NCI-H1092 (cell line): ENCODE measurements at regions not wholly inside any gene's neighbourhood (a gene's known extent, or its start where the extent isn't known, plus 50 kb on each side); places are given as distances from the start of the nearest gene placed in this dataset.
A peak's percentile ranks its signal among the peaks of the same experiment; 100 is the strongest.

ENCODE experiments used
- DNase-seq: peaks from one replicate; lab custom pipeline; 2025; lab: John Stamatoyannopoulos, UW

DNA sequence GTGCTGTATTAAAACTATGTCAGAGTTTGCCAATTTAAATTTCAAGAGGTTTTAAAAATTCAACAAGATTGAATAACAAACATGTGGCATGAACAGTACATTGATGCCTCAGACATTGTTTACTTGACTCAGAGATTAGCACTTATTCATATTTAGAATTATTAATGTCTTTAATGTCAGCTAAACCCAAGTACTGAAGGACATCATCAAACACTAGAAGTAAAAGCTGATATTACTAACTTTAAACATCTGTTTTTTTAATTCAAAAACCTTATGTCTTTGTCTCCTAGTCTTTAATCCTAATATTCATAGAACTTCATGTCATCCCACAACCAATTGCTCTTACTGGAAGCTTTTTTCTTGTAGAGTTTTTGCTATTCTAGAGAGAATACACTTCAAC, 406.2 kb upstream of the PCDH7 start:
- DNase-seq = no peak

- no peak for DNase-seq
These were observed 389.1 kb upstream of the PCDH7 start for GRCh38 chr4:30330894-30331652.

- DNase-seq = no peak
These were observed 378.4 kb upstream of the PCDH7 start for GRCh38 chr4:30341731-30342130.

DNA sequence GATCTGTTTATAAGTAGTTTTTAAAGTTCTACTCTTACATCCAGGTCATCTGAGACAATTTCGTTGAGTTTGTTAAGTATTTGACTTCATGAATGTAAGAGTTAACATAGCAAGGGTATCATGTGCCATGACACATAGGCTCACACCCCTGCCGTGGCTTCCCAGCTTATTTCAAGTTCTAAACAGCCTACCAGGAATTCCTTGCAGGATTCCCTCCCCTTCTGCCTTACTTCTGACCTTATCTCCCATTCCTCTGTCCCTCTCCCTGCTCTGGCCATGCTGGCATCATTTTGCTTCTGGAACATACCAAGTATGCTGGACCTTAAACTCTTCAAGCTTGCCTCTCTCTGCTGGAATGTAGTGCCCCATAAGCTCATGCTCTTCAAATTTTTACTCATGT, 369.9 kb upstream of the PCDH7 start:
- DNase-seq = no peak

GRCh38 chr4:30354605-30355004, 365.6 kb upstream of the PCDH7 start:
- no peak for DNase-seq

DNA sequence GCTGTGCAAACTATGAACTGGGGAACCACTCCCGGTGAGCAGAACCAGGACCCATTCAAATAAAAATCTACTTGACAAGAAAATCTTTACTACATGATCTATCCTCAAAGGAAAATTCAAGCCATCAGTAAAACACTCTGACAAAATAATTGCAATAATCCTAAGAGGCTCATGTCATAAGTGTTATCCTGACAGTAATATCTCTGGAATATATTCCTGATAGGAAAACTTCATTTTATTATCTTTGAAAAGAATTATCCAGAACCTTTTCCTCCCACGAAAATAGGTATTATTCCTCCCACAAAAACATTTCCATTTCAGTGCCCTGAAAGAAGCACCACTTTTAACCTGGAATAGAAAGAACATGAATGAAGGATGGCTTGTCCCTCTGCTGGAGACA, 357.7 kb upstream of the PCDH7 start:
- no peak for DNase-seq

GRCh38 chr4:30370105-30370504, 350.1 kb upstream of the PCDH7 start:
- no peak for DNase-seq

DNA sequence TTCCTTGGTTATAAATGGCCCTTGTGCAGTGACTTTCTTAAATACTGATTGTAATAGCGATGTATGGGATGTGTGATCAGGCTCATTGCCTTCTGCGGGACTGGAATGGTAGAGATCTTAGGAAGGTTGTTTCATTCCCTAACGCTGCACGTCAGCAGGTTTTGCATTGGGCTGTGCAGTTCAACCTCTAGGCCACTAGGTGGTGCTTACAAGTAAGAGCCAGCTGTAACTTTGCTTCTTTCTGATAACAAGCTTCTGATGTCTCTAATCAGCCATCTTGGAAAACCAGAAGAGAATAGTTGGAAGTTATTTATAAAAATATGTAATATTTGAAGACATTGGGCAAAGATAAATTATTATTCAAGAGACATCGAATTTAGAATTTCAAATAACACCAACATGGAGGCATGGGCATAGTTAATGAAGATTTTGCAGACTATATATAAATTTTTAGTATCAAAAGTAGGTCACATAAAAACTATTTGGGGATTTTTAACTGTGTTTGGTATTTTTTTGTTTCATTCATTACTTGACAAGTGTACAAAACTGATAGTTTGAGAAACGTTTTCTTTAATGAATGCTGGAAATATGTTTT, 339.7 kb upstream of the PCDH7 start:
- peak; percentile 7 for DNase-seq

DNA sequence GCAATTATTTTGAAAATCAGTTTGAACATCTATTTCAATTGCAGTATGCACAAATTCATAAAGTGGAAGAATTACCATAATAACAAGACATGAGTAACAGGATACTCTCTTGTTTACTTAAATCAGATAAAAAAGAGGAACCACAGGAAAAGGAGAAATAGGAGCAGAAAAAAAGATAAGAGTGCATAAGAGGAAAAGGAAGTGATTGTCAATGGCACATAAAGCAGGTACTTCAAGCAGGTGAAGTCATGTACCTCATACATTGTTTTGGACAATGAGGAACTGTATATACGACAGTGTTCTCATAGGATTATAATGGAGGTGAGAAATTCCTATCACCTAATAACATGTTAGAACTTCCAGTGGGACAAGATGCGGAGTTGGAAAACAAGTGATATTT, 334.5 kb upstream of the PCDH7 start:
- DNase-seq = no peak

DNA sequence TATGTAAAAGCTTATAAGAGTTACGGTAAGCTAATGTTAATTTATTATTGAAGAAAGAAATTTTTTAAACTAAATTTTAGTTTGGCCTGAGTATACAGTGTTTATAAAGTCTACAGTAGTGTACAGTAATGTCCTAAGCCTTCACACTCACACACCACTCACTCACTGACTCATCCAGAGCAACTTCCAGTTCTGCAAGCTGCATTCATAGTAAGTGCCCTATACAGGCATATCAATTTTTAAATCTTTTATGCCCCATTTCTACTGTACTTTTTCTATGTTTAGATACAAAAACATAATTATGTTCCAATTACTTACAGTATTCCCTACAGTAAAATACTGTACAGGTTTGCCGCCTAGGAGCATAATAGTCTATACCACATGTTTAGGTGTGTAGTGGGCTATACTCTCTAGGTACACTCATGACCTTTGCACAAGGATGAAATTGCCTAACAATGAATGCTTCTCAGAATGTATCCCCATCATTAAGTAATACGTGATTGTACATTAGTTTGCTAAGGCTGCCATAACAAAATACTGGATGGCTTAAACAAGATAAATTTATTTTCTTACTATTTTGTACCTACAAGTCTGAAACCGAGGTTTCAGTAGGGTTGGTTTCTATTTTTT, 333.8 kb upstream of the PCDH7 start:
- no peak for DNase-seq

- no peak for DNase-seq
These were observed 324.3 kb upstream of the PCDH7 start for GRCh38 chr4:30395902-30396301.

- no peak for DNase-seq
These were observed 323.2 kb upstream of the PCDH7 start for GRCh38 chr4:30396772-30397475.

DNA sequence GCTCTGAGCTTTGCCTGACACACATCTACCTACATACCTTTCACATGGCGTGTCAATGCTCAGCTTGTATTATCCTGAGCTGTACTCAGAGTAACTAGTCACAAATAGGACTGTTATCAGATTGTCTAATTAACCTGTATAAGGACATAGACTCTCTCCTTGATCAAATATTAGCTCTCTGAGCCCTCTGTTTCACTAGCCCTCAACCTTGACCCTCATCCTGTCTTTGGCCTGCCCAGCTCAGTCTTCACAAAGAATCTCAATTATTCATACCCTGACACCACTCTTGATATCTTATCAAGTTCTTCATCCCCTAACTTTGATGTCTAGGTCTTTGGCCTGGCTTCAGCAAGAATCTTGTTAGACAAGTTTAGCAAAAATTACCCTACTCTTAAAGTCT, 320.7 kb upstream of the PCDH7 start:
- no peak for DNase-seq

GRCh38 chr4:30402276-30402675, 317.9 kb upstream of the PCDH7 start:
- DNase-seq = no peak

GRCh38 chr4:30413915-30414314, 306.3 kb upstream of the PCDH7 start:
- DNase-seq = no peak

GRCh38 chr4:30416547-30416946, 303.6 kb upstream of the PCDH7 start:
- DNase-seq = no peak

DNA sequence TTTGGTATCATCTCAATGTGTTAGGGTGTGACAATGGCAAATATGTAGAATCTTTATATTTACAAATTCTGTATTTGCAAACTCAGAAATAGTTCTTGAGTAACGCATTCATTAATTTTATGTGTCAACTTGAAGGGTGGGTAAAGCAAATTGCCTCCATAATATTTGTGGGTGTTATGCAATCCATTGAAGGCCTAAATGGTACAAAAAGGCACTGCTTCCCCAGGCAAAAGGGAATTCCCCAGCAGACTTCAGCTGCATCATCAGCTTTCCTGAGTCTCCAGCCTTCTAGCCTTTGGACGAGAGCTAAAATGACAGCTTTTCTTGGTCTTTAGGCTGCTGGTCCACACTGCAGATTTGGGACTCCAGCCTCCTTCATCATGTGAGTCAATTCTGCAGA, 292.2 kb upstream of the PCDH7 start:
- DNase-seq = no peak

DNA sequence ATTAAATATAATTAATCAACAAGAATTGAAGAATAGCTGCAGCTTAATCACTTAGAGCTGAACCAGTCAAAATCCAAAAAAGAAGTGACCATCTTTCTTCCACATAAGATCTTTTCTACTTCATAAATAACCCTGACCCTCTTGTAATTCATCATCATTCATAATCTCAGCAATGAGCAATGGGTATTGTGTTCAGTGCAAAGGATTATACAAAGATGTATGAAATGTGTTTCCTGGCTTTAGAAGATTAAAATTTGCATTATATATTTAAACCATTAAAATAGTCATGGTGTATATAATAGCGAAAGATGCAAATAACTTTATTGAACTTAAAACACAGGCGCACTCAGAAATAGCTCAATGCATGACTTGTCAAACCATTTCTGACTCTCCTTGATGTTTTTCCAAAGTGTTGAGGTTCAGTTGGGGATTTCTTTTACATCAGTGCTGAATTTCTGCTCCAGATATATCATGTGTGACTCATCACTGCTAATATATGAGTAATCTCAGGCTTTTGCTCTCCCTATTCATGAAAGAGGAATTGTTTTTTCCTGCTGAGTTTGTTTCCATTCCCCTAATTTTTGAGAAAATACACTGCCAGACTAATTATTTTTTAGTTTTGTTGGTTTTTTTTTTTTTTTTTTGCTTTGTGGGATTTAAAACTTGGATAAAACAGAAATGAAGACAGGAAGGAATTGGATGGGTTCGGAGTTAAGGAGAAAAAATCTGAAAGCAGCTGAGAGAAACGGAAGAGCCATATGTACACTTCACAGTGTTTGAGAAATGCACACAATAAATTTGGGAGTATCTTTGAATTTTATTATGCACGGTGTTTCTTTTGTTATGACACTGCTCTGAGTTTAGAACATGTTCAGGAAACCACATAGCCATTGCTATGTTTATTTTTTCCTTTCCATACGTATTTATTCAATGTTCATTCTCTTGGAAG, 290.1 kb upstream of the PCDH7 start:
- no peak for DNase-seq

- no peak for DNase-seq
These were observed 285.5 kb upstream of the PCDH7 start for GRCh38 chr4:30434656-30435055.

DNA sequence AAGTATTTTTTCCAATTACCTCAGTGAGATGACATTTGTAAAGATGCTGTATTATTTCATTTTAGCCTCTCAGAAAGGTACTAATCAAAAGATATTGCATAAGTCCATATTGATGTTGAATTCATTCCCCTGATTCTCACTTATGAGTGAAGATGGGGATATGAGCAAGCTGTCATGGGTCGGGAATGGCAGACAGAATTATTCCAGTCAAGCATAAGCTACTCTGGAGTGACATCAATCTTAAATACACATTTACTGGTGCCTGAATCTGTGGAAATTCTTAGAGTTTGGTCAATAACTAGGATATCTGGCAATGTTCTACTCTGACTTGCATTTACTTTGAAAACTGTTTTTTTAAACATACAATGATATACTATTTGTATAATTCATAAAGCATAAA, 283.8 kb upstream of the PCDH7 start:
- no peak for DNase-seq

DNA sequence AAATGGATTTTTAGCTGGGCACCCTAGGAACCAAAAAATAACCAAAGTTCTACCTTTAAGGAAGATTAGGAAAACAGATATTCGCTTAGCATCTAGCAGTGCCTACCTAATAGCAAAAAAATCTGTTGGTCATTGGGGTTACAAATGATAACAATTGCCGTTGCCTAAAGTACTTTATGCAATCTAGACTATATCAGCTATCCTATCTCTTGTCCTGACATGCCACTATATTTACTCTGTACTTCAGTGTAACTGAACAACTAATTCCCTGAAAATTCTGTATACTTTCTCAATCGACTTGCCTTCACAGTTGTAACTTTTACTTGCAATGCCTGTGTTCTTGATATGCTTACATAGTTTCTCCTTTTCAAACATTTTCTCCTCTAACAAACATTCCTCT, 282.9 kb upstream of the PCDH7 start:
- DNase-seq = no peak

GRCh38 chr4:30443289-30443688, 276.9 kb upstream of the PCDH7 start:
- DNase-seq = no peak
